Stimulated activated CD4-positive, alpha-beta T cell treated with anti-CD3 and anti-CD28 coated beads, Interleukin-2, amount 100 ng/mL, for 48 hours (primary cell): ENCODE measurements at regions not wholly inside any gene's neighbourhood (a gene's known extent, or its start where the extent isn't known, plus 50 kb on each side); places are given as distances from the start of the nearest gene placed in this dataset.
"Not testable (repeated sequence)": the region's sequence is repeated elsewhere in the genome, so short reads cannot be mapped to it uniquely, and the experiment has no call there.

Experiments
- DNase-seq, 2 donors: peaks; one replicate each; pipeline ENCODE4 v3.0.0-alpha.2; 2020

DNA sequence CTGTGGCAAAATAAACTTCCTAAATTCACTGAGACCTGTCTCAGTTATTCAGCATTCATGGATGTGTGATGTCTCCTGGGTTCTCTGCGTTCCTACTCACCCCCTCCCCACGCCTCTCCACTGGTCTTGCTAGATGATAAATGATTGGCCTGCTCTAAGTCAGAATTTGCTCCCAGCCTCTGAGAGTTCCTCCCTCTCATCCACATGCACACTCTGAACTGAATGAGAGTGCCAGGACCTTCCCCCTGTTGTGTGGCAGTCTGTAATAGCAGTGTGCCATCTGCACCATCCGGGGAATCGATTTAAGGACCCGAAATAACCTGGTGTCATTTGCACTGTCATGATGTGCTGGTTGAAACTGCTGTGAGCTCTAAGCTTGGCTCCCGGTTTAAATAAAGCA lies 135.8 kb upstream of the AFDN start:
- DNase-seq: no peak

DNA sequence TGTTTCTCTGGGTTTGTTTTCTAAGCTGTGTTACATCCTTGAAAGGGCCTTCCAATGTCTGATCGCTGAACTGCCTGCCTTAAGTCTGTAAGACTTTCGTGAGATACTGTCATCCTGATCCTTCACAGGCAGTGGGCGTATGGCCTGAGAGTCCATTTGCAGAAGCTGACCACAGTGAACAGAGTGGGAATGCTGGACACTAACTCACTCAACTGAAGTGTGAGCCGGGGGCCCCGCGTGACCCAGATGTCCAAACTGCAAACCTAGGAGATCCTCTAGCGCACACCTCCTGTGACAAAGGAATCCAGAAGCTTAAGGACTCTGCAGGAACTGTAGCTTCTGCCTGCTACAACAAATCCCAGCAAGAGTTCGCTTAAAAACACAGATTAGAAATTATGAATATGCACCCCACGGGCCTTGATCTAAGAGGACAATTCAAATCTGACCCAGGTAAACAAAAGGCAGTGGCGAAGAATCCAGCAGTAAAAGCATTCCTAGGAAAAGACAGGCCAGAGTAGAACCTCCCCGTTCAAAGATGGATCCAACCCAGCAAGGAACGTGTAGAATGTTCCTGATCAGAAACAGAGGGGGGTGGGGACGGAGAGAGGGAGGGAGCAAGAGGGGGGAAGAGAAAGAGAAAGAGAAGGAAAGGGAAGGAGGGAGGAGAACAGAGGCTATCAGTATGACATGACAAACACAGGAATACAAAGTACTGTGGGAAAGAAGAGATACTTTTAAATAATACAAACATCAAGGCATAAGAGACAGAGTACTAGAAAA lies 135.0 kb upstream of the AFDN start:
- no peak for DNase-seq

- DNase-seq: not testable (repeated sequence)
Measured at GRCh38 chr6:167693478-167693877, 133.2 kb upstream of the AFDN start.

- no peak for DNase-seq
Measured at GRCh38 chr6:167695831-167696230, 130.9 kb upstream of the AFDN start.

- no peak for DNase-seq
Measured at GRCh38 chr6:167696296-167696695, 130.4 kb upstream of the AFDN start.

DNA sequence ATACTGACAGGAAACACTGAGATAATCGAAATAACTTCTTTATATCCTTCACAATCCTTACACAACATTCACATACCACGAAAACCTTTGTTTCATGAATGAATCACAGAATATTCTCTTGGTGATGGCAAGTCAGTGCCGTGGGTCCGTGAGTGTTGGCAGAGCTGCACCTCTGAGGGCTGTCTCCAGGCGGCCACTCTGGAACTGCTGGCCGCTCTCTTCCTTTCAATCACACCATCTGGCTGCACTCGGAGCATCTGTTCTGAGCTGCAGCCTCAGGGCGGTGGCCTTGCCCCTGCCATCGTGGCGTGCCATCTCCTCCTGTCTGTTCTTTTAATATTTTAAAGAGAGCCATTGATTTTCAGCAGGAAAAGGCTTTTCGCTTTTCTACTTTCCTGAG lies 129.4 kb upstream of the AFDN start:
- no peak for DNase-seq

GRCh38 chr6:167698540-167698939 lies 128.2 kb upstream of the AFDN start:
- no peak for DNase-seq

- DNase-seq: peak; percentile 28 to 44
Measured at GRCh38 chr6:167699141-167699931, 127.4 kb upstream of the AFDN start.

DNA sequence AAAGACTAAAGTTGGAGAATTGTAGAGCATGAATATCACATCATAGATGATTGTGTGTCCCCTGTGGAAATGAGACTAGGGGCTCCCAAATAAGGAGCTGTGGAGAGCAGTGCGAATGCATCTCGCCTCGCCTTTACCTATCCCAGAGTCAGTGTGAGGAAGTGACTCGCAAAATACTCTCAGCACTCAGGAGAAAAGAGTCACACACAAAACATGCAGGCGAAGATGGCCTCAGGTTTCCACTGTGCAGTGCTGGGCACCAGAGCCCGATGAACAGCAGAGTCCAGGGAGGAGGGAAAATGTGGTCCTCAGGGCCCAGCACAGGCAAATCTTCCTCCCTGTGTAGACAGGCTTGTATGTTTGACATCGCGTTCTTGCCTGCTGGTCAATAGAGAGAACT lies 126.5 kb upstream of the AFDN start:
- no peak for DNase-seq

DNA sequence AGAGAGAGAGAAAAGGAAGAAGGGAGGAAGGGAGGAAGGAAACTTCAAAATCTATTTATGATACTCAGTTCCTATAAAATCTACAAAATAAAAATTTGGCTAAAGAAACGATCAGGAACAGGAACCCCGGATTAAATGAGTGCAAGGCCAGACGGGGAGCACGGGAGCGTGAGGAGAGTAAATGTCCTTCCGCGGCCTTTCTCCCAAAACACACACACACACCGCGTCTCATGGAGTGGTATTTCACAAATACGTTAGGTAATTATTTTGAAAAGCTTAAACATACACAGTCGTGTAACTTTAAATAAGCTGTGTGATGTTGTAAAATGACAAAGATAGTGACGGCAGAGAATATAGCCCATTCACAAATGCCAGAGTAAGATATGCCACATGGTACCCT lies 125.7 kb upstream of the AFDN start:
- DNase-seq: no peak

DNA sequence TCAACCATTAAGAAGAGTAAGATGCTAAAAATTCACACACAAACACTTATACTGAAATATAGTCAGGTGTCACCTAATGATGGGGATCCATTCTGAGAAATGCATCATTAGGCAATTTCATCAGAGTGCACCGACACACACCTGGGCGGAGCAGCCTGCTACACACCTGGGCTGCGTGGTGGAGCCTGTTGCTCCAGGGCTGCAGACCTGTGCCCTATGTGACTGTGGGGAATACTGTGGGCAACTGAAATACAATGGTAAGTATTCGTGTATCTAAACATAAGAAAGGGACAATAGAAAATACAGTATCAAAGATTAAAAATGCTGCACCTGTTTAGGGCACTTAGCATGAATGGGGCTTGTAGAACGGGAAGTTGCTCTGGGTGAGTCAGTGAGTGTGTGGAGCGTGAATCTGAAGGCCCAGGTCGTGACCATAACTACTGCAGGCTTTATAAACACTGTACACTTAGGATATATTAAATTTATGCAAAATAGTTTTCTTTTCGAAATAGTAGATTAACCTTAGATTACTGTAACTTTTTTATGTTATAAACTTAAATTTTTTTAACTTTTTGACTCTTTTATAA lies 124.4 kb upstream of the AFDN start:
- no peak for DNase-seq

GRCh38 chr6:167703347-167703746 lies 123.4 kb upstream of the AFDN start:
- no peak for DNase-seq

- DNase-seq: no peak
Measured at GRCh38 chr6:167703781-167704180, 122.9 kb upstream of the AFDN start.

- no peak for DNase-seq
Measured at GRCh38 chr6:167704396-167704901, 122.3 kb upstream of the AFDN start.

GRCh38 chr6:167705211-167705750 lies 121.4 kb upstream of the AFDN start:
- no peak for DNase-seq

- peak; percentile 40 to 48 for DNase-seq
Measured at GRCh38 chr6:167706313-167707109, 120.2 kb upstream of the AFDN start.

DNA sequence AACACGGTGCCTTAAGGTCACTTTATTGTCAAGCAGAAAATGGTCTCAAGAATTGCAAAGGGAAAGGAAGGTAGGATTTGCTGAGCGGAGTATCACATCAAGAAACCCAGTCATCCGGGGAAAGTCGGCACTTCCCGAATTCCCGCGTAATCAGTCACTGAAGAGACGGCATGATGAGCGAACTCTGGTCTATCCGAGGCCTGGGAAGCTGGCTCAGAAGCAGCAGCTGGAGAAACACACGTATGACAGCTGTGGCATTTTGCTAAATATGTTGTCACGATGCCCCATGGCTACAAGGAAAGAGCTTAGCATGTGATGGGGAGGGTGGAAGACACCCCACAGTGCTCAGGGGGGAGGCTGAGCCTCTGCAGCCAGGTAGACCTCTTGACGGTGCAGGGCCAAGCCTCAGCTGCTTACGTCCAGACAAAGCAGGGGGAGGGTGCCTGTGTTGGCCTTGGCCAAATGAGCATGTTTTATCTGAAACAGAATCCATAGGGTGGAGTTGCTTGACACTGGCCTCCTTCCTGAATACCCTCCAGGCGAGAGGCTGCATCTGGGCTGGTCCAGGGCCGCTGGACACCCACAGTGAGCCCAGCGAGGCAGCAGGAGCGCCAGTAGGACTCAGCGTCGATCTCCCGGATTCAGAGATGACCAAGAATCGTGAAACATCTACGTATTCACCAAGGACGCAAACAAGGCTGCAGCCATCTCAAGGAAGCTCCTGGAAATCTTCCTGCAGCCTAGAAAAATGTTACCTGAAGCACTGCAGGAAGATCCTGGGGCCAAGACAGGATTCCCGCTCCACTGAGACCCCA lies 118.8 kb upstream of the AFDN start:
- no peak for DNase-seq

DNA sequence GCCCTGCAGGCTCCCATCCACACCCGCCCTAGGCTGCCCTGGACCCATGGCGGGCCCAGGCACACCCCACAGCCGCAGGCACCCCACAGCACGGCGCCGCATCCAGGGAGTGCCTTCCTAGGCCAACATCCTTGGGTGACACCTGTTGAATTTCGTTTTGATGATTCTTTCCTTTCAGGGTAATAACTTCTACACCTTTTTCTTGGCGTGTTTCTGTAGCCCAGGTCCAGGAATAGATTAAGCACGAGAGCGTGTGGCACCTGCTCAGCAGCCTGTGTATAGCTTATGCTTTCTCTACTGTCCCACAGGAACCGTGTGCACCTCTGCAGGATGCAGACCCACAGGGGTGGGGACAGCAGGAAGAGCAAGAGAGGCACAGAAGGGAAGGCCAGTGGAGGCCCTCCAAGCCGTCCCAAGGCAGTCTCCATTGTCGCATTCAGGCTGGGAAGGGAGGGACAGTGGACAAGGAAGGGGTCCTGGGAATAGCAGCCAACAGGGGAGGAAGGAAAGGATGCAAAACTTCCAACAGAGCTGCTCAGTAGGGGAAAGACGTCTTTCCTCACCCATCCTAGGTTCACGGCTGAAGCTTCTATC lies 118.1 kb upstream of the AFDN start:
- DNase-seq: no peak

- no peak for DNase-seq
Measured at GRCh38 chr6:167709196-167709595, 117.5 kb upstream of the AFDN start.

GRCh38 chr6:167709776-167710336 lies 116.9 kb upstream of the AFDN start:
- not testable (repeated sequence) for DNase-seq

GRCh38 chr6:167710363-167710920 lies 116.3 kb upstream of the AFDN start:
- no peak for DNase-seq
